Esophagus muscularis mucosa (tissue), 4 donors: ENCODE measurements at regions not wholly inside any gene's neighbourhood (a gene's known extent, or its start where the extent isn't known, plus 50 kb on each side); places are given as distances from the start of the nearest gene placed in this dataset.
"Not testable (repeated sequence)": the region's sequence is repeated elsewhere in the genome, so short reads cannot be mapped to it uniquely, and the experiment has no call there.

Source experiments
- DNase-seq: peaks from one replicate; pipeline ENCODE4 v3.0.0-alpha.2; 2017; ENCODE audit errors: extremely low spot score
- H3K27ac ChIP-seq, 4 donors: fragments of 200-600 bp; sonication (generic); replicated peaks in 1 of 4; 1 replicate in 3 of 4; 2 replicates in 1 of 4; pipeline ENCODE4 v1.5.1; 2016 to 2019; ENCODE audit warnings: mild to moderate bottlenecking in 1 of 4
- H3K27me3 ChIP-seq, 4 donors: fragments of 200-600 bp; sonication (generic); one replicate each; pipeline versions ENCODE4 v1.5.1 to v1.6.0; 2016 to 2019
- H3K36me3 ChIP-seq, 4 donors: fragments of 200-600 bp; sonication (generic); one replicate each; pipeline ENCODE4 v1.5.1; 2016 to 2019
- H3K4me1 ChIP-seq, 4 donors: fragments of 200-600 bp; sonication (generic); one replicate each; pipeline ENCODE4 v1.5.1; 2016 to 2019
- H3K4me3 ChIP-seq, 4 donors: fragments of 200-600 bp; sonication (generic); 1 replicate in 2 of 4; 2 replicates in 2 of 4; pipeline ENCODE4 v1.5.1; 2016 to 2019; ENCODE audit warnings: mild to moderate bottlenecking in 4 of 4, moderate library complexity in 1 of 4
- H3K9me3 ChIP-seq, 4 donors: fragments of 200-600 bp; sonication (generic); 1 replicate in 3 of 4; 2 replicates in 1 of 4; pipeline ENCODE4 v1.5.1; 2016 to 2019
- EP300 ChIP-seq: sonication (generic); formaldehyde crosslinking; IDR thresholded peaks from one replicate; pipeline ENCODE4 v1.6.1; 2017; ENCODE audit warnings: antibody characterized with exemption
- POLR2A ChIP-seq: fragments of 450-650 bp; IDR thresholded peaks from one replicate; pipeline ENCODE4 v1.6.1; 2017; ENCODE audit warnings: antibody characterized with exemption, moderate library complexity, mild to moderate bottlenecking, low read depth
- POLR2AphosphoS5 ChIP-seq, 2 donors: sonication (generic); formaldehyde crosslinking; IDR thresholded peaks; one replicate each; pipeline ENCODE4 v1.6.1; 2017; ENCODE audit warnings: antibody characterized with exemption in 2 of 2
- WGBS: methylation state at CpG from one replicate; pipeline ENCODE4 v1.1.5; 2018; 5-methylcytosine and 5-hydroxymethylcytosine counted together
- intact Hi-C: fragments of 100-400 bp; cut with DNase I; formaldehyde crosslinking; loops from one replicate; pipeline ENCODE4 v1.15.1; 2023
- TF ChIP-seq, protein P1 (sequence below), 3 experiments: fragments of 200-600 bp in 2 of 3; fragments of 450-650 bp in 1 of 3; sonication (generic) in 2 of 3; IDR thresholded peaks; one replicate each; pipeline ENCODE4 v1.5.1; 2017 to 2019; ENCODE audit warnings: antibody characterized with exemption in 3 of 3, mild to moderate bottlenecking in 2 of 3, moderate library complexity in 1 of 3

DNA sequence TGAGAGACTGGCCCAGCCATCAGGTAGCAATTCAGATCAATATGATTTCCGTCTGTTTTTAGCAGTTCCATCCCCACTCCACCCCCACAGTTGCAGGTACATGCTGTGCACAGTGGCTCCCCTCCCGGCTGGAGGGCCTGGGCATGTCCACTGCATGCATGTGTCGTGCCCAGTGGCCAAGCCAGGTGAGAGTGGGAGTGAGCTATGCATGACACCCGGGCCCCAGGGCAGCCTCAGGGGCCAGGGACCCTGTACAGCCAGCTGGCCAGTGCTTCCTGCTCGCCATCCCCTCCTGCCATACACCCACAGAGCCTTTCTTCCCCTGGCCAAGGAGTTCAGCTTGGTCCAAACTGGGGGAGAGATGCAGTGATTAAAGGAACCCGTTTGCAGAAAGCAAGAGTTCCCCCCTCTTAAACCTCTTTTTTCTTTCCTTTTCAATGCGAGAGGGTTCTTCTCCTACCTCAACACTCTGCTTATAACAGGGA, 135.3 kb downstream of the THBS2 start:
- H3K4me1 ChIP-seq = no peaks in the 10 kb centered on the region
- no peaks in the 10 kb centered on the region for H3K27me3 ChIP-seq
- no peak overlapping the region for H3K4me3 ChIP-seq
- no peaks in the 10 kb centered on the region for H3K9me3 ChIP-seq
- no peak overlapping the region for H3K27ac ChIP-seq
- peak; percentile 45 for DNase-seq
- intact Hi-C loops = no loop called here
- no peaks in the 10 kb centered on the region for H3K36me3 ChIP-seq
- TF ChIP-seq, protein P1, sequence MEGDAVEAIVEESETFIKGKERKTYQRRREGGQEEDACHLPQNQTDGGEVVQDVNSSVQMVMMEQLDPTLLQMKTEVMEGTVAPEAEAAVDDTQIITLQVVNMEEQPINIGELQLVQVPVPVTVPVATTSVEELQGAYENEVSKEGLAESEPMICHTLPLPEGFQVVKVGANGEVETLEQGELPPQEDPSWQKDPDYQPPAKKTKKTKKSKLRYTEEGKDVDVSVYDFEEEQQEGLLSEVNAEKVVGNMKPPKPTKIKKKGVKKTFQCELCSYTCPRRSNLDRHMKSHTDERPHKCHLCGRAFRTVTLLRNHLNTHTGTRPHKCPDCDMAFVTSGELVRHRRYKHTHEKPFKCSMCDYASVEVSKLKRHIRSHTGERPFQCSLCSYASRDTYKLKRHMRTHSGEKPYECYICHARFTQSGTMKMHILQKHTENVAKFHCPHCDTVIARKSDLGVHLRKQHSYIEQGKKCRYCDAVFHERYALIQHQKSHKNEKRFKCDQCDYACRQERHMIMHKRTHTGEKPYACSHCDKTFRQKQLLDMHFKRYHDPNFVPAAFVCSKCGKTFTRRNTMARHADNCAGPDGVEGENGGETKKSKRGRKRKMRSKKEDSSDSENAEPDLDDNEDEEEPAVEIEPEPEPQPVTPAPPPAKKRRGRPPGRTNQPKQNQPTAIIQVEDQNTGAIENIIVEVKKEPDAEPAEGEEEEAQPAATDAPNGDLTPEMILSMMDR (IDR thresholded peaks at IDR 0.05) = no peak
- TF ChIP-seq POLR2A = no peak
- no peak for TF ChIP-seq EP300
- TF ChIP-seq POLR2AphosphoS5 (IDR thresholded peaks at IDR 0.05) = no peak
- WGBS = 80% methylated on average over 6 of the region's 7 CpGs

DNA sequence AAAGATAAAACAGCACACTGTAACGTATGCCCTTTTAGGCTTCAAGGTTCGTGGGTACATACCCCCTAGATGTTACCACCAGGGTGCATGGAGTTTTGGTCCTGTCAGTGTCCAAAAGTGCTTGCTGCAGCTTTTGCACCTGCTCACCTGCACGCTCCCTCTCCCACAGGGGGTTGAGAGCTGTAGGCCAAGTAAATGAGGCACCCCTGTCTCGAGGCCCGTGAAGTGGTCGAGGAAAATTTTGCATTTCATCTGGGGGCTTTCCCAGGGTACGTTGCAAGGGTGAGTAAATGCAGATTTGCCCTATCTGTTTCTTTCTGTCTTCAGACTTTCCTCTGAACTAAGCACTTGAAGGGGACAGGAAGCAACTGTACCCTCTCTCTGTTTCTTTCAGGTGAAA, 136.0 kb downstream of the THBS2 start:
- peak; percentile 62 for DNase-seq
- H3K27ac ChIP-seq = no peak overlapping the region
- no peaks in the 10 kb centered on the region for H3K27me3 ChIP-seq
- TF ChIP-seq, protein P1 (IDR thresholded peaks at IDR 0.05) = no peak
- no peaks in the 10 kb centered on the region for H3K36me3 ChIP-seq
- no peaks in the 10 kb centered on the region for H3K9me3 ChIP-seq
- intact Hi-C loops = no loop called here
- no peaks in the 10 kb centered on the region for H3K4me1 ChIP-seq
- no peak overlapping the region for H3K4me3 ChIP-seq
- WGBS = 94% methylated on average over 7 of the region's 7 CpGs

DNA sequence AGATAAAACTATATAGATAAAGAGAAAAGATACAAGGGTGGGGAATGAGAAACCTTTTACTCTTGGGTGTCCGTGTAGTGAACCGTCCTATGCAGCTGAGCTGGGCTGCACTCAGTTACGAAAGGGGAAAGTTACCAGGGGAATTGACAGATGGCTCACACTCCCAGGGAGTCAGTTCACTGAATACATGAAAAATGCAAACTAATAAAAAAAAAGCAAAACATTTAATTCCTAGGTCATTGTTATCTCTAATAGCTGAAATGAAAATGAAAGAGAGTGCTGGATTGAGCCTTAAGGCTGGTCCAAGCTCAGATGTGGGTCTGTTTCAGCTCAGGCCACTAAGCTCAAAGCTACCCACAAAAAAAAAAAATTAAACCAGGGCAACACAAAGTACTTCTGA, 138.0 kb downstream of the THBS2 start:
- 76% methylated on average over 3 of the region's 3 CpGs for WGBS
- H3K36me3 ChIP-seq = no peaks in the 10 kb centered on the region

DNA sequence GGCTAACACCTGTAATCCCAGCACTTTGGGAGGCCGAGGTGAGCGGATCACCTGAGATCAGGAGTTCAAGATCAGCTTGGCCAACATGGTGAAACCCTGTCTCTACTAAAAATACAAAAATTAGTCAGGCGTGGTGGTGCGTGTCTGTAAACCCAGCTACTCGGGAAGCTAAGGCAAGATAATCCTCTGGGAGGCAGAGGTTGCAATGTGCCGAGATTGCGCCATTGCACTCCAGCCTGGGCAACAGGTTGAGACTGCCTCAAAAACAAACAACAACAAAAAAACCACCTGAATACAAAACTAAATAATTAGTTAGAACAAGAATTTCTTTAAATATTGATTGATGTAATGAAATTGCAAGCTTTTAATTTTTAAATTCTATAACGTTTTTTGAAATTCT, 139.0 kb downstream of the THBS2 start:
- DNase-seq = peak; percentile 42
- H3K9me3 ChIP-seq, intact Hi-C loops, H3K36me3 ChIP-seq, H3K27me3 ChIP-seq, H3K4me3 ChIP-seq, H3K27ac ChIP-seq, H3K4me1 ChIP-seq: not testable (repeated sequence)
- WGBS = 88% methylated on average over 8 of the region's 8 CpGs

More for the DNA sequence above, 138.0 kb downstream of the THBS2 start:
- no peak for TF ChIP-seq EP300
- no peak for TF ChIP-seq POLR2AphosphoS5 (IDR thresholded peaks at IDR 0.05)
- TF ChIP-seq POLR2A = no peak
- TF ChIP-seq, protein P1 (IDR thresholded peaks at IDR 0.05) = no peak
- H3K27ac ChIP-seq = no peak overlapping the region
- no peak overlapping the region for H3K4me3 ChIP-seq
- H3K9me3 ChIP-seq = no peaks in the 10 kb centered on the region
- no peaks in the 10 kb centered on the region for H3K27me3 ChIP-seq
- DNase-seq = peak; percentile 42
- H3K4me1 ChIP-seq = no peaks in the 10 kb centered on the region
- intact Hi-C loops = no loop called here

DNA sequence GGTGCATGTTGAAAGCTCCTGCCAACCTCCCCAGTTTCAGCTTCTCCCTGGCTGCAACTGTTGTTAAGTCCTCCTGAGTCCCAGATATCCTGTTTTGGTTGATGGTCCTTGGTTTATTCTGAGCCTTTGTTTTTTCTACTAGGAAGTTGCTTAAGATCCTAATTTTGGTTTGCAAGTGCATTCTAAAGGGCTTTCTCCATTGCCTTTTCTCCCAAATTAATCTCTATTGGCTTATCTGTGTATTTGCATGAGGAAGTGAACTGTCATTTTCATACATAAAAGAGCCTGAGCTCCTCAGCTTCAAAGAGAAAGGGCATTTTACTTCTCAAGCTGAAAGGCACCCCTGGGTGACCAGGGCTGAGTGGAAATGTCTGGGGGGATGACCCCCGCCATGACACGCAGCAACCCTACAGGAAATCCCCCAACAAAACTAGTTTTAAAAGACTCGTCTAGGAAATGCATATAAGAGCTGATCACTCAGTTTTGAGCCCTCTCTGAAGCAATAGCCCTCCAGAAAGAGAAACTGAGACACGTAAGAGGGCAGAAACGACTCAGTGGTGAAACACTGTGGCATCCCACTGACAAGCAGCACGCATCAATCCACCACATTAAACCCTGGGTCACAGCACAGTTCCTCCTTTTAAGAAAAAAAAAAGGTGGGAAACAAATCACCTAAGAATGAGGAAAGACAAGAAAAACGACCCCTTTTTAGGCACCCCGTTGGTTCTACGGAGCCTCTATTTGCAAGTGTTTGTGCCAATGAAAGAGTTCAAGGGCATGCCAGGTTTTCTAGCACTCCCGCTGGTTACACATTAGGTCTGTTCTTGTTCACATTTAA, 140.9 kb downstream of the THBS2 start:
- intact Hi-C loops = no loop called here
- Histone ChIP-seq H3K27ac (no peak overlapping the region), H3K4me3 (no peak overlapping the region), H3K27me3 (no peaks in the 10 kb centered on the region), H3K9me3 (no peaks in the 10 kb centered on the region), H3K36me3 (no peaks in the 10 kb centered on the region), H3K4me1 (no peaks in the 10 kb centered on the region)
- TF ChIP-seq, protein P1 (IDR thresholded peaks at IDR 0.05) = no peak
- TF ChIP-seq POLR2AphosphoS5 (IDR thresholded peaks at IDR 0.05) (no peak), EP300 (no peak), POLR2A (no peak)
- peak; percentile 70 for DNase-seq
- WGBS = 63% methylated on average over 10 of the region's 10 CpGs
